ENCODE measurements at regions not wholly inside any gene's neighbourhood (a gene's known extent, or its start where the extent isn't known, plus 50 kb on each side); places are given as distances from the start of the nearest gene placed in this dataset.

- TF ChIP-seq POLR2AphosphoS5 (IDR thresholded peaks at IDR 0.05) (no peak), CTCF (IDR thresholded peaks at IDR 0.05 in 8 of 11, conservative IDR thresholded peaks at IDR 0.05 in 3 of 11) (no peak)
These were observed 1302.7 kb downstream of the TECRL start for GRCh38 chr4:63106600-63106999.
